Cerebellar nuclear complex (tissue), 1 donor: ENCODE measurements at regions not wholly inside any gene's neighbourhood (a gene's known extent, or its start where the extent isn't known, plus 50 kb on each side); places are given as distances from the start of the nearest gene placed in this dataset.
"Not testable (repeated sequence)": the region's sequence is repeated elsewhere in the genome, so short reads cannot be mapped to it uniquely, and the experiment has no call there.

Experiments used
- DNase-seq, 2 experiments: peaks; one replicate each; lab custom pipeline; 2025; lab: John Stamatoyannopoulos, UW

DNA sequence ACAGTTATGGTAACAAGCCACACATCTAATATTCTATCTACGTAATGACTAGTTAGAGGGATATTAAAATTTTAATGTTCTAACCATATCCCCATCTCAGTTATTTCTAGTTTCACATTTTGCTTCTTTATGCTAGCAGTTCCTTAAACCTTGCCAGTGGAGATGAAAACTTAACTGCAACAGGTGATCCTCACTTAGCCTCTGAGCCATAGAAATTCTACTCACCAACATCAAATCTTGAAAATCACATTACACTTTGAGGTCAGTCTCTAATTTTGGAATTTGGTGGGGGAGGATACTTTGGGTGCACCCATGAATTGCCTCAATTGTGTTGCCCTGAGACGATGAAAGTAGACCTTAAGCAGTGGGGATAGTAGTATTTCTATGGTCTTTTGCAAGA, 256.4 kb downstream of the GATA3 start:
- no peak for DNase-seq

DNA sequence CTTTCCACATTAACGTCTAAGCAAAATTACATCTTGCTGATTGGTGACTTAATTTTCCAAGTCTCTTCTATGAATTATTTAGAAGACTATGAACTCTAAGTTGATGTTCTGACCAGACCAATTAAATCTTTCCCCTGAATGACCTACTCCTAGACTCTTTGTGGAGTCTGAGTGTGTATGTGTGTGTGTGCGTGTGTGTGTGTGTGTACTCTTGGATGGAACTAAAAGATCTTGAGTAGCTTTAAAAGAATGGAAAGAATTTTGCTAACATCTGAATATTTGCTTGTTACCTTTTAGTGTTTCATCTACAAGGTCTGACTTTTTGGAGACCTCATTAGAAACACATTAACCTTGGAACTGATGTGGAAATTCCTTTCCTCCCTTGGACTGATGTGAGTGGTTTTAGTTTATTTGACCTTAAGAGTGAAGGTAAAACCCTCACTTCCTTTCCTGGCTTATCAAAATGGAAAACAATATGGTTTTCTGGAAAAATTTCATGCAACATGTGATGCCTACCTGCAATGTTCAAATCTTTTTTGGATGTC, 257.1 kb downstream of the GATA3 start:
- no peak for DNase-seq

DNA sequence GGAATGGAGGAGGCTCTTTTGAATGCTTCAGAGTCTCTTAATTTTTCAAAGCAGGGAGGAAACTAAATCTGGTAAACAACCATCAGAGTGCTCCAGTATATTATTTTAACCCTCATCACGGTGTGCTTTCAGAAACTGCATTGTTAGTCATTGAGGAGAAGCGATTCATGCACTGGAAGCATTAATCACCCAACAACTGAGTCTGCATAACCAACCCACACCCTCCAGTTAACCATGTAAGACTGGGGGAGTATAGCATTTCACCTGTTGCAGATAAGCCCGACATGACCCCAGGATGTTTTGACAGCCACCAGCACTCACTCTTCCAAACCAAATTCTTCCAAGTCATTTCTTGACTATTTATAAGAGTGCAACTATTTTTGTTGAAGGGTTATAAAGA, 257.6 kb downstream of the GATA3 start:
- no peak for DNase-seq

DNA sequence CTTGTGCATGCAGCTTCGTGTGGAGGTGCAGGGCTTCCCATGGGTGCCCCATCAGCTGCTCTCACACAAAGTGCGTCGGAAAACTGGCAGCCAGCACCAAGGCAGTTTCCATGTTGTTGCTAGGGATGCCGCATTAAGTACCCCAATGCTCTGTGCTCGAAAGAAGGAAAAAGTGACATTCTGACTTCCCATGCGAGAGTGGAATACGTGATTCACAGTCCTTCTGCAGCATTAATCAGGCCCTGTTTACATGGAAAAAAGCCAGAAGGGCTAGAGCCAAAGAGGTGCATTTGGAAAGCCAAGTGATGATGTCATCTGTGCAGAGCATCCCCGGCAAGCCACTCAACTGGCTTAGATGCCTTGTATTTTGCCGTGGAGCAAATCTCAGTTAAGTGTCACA, 258.3 kb downstream of the GATA3 start:
- DNase-seq: no peak

DNA sequence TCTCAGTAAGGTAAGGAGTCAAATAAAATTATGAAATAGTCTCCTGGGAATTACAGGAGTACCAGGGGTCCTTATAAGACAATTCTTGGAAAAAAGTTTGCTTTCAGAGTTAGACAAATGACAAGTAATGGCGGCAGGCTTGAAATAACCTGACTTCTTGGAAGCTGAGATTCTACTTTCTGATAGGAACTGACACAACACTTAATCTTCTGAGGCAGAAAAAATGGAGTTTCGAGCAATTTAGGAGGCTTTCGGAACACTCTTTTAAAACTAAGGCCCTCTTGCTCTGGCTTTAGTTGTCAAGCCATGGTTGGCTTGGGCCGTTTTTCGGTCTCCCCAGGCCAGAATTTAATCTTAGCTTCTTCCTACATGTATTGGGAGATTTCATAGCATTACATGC, 260.0 kb downstream of the GATA3 start:
- no peak for DNase-seq

DNA sequence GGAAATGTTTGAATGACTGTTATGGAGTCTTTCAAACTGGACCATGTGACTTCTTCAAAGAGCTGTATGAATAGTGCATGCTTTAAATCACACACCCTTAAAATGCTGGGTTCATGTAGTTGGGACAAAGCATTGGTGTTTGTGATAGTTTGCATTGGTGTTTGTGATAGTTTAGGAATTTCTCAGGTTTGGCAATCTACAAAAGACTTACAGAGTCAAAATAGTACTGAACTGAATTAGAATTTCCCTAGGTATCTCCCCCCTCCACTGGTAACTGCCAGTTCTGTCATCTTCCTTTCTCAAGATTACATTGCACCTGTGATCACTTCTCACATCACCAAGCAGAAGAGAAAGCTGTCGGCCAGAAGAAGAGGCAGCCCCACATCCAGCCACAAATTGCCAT, 261.1 kb downstream of the GATA3 start:
- DNase-seq: no peak

DNA sequence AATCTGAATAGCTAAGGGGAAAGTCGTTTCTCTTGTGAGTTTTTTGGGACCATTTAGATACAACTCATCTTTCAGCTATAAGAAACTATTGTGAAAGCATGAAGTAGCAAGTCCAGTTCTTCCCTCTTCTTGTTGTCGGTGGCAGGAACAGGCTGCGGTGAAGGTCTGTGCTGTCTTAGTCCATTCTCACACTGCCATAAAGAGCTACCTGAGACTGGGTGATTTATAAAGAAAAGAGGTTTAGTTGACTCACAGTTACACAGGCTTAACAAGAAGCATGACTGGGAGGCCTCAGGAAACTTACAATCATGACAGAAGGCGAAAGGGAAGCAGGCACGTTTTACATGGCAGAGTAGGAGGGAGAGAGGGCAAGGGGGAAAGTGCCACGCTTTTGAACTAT, 261.8 kb downstream of the GATA3 start:
- DNase-seq: no peak

DNA sequence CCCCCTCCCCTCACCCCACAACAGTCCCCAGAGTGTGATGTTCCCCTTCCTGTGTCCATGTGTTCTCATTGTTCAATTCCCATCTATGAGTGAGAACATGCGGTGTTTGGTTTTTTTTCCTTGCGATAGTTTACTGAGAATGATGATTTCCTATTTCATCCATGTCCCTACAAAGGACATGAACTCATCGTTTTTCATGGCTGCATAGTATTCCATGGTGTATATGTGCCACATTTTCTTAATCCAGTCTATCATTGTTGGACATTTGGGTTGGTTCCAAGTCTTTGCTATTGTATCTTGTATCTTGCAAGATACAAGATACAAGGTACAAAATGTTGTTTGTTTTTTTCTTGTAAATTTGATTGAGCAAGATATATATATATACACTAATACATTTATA, 263.9 kb downstream of the GATA3 start:
- not testable (repeated sequence) for DNase-seq

DNA sequence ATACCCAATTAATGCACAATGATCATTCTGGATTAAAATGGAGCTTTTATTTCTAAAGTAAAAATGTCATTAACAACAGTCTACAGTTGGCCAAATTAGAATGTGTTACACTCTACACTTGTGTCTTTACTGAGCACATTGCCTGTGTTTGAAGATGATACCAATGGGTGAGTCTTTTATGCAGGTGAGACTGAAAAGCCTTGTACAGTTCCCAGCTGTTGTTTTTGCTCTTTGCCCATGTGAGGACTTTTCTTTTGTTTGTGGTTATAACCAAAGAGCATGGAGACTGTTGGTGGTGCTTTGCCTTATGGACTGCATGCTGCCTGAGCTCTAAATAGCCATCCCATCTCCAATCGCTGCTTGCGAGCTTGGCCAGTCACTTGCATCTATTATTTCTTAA, 264.5 kb downstream of the GATA3 start:
- no peak for DNase-seq

DNA sequence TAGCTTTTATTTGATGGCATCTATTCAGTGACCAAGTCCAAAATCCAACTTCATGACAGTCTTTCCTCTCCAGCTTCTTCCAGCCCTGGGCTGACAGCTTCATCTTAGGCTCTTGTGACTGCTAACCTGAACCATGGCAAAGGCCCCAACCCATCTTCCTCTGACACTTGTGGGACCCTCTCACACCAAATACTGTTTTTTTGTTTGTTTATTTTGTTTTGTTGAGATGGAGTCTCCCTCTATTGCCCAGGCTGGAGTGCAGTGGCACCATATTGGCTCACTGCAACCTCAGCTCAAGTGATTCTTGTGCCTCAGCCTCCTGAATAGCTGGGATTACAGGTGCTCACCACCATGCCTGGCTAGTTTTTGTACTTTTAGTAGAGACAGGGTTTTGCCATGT, 265.2 kb downstream of the GATA3 start:
- no peak for DNase-seq

DNA sequence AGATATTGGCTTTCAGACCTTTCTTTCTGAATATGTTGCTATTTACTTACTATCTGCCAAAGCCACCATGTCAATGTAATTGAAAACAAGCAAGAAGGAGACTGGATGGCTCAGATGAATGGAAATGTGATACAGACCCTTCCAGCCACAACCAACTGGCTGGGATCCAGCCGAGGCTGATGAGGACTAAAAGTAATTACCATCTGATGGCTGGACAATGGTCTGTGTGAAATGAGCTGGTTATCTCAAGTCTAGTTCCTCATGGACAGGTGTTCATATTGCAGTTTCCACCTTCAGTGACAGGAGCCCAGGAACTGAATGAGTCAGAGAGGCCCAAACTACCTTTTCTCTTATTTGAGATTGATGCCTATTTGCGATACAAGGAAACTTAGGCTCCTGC, 267.5 kb downstream of the GATA3 start:
- no peak for DNase-seq

DNA sequence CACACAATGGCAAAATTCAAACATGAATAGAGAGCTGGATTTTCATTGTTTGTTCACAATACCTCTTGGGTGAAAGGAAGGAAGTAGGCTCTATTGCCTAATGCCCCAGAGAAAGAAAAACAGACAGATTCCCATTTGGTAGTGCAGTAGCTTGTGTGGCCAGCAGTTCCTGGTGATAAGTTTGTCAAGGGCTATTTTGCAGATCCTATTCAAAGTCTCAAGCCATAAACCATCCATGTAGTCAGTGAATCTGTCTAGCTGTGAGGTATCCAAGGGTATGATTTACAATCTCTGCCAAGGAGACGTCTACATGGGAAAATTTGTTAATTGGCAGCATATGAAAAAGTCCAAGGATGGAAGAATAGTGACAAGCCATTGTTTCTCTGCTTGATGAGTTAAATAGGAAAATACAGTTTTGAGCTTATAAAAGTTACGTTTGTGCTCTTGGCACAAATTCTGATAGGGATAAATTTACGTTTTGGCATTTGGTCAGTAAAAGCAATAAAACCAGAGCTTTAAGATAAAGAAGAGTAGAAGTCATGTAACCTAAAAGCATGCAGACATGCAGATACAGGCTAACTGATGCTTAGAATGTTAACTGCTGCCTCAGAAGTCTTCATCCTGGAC, 269.1 kb downstream of the GATA3 start:
- DNase-seq: no peak

DNA sequence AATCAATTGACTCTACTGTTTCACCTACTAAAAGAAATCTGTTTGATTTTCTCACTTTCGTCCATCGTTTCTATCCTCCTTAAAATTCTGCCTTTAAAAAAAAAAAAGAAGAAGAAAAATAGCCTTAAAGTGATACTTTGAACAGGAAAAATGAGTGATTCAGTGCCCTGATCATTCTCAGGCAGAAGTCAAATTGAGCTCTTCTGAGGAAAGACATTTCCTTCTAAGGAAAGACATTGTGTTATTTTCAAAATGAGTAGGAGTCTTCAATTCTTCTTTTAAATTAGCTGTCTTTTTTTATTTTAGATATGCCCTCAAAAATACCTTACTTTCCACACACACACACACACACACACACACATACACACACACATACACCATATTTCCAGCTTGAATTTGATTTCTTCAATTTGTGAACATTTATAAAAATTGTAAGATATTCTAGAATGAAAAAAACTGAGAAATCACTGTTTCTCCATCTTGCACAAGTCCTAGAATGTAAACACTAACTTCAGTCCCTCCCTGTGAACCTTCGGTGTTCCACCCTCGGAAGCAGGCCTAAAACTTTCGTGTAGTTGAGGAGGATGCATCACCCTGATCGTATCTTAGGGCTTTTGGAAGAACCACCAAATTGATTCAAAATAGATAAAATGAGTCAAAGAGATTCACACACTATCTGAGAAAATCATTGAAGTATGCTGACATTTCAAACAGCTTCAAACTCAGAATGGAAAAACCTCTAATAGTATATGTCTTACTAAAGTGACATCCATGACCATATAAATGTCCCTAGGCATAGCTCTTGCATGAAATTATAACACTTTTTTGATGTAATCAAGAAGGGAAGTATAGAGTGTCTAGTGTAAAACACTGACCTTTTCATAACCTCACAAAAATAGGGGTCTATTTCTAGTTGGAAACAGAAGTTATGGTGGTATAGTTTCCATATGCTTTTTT, 270.8 kb downstream of the GATA3 start:
- DNase-seq: no peak

DNA sequence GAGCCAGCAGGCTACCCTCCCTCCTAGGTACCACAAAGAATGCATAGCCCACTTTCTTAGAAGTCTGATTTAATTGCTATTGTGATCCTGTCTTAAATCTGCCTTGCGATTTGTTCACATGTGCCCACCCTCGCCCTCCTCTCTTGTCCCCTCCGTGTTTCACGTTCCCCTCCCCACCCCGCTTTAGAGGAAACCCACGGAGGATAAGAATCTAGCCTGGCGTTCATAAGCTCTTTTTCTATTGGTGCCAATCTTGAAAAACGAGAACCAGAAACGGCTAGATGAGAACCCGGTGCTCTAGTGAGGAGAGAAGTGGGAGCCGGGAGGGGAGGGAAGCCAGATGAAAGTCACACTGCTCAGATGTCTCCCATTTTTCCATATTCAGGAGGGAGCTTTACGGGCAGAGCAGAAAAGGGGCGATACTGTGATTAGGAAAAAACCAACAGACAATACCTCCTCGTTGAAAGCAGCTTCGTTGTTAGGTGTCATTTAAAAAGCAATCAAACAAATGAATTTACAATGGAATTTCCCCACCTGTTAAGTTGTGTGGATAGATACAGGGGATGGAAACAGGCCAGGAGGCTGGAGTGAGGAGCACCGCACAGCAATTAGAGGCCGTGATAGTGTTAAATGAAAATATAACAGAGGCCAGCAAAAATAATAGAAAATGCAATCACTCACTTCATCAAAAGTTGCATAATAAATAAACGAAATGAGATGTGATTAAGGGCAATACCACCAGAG, 272.1 kb downstream of the GATA3 start:
- no peak for DNase-seq

DNA sequence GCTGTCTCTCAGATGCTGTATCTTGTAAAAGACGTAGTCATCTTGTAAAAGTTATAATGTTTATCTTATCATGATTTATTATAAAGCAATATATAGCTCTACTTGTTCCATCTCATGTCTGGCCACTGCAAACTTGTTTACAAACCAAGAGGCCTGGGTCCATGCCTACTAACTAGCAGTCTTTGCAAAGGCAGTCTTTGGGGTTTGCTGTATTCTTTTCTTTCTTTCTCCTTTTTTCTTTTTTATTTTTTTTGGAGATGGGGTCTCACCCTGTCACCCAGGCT, 272.6 kb downstream of the GATA3 start:
- DNase-seq: no peak

DNA sequence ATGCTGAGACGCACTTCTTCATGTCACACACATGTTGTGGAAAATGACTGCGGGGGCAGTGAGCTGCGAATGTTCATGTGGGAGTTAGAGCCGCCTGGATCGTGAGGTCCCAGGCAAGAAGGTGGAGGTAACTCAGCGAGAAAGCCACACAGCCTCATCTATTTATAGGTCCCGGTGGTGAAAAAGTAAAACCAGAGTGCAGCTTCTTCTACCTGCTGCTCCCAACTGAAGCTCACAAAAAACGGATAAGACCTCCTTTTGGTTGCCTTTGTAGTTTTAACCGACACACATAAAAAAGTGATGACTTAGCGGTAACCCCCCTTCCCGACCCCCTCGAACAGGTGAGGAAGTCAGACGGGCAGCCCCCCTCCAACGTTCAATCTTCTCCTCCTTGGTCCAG, 276.9 kb downstream of the GATA3 start:
- DNase-seq: no peak

DNA sequence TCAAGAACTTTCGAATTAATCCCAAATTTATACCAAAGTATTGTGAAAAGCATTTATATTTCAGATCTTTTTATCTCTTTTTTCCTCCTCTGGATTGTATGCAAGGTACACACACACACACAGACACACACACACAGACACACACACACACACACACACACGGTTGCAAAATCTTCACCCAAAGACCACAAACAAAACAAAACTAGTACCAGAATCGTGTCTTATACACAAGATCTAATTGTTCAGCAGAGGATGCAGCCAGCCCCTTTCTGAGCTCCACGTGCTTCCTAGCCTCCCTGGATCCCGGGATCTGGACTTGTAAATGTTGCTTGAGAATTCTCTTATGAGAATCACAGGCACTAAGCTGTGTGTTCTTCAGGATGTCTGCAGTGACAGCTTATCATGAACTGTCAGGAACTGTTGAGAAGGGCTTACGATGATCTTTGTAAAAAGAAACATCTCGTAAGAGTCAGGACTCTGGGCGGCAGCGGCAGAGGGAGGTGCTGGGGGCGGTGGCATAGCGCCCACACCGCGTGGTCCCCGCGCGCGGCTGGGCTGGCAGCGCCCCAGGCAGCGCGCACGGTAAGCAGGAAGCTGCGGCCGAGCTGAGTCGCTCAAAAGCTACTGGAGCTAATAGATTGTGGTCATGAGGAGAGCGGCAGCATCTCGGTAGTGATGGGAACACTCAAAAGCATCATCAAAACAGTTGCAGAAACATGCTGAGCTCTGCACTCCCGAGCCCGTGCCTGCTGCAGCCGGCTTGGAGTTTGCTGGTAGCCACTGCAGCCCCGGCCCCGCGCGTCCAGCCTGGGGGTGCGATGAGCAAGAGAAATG, 277.6 kb downstream of the GATA3 start:
- DNase-seq: no peak

DNA sequence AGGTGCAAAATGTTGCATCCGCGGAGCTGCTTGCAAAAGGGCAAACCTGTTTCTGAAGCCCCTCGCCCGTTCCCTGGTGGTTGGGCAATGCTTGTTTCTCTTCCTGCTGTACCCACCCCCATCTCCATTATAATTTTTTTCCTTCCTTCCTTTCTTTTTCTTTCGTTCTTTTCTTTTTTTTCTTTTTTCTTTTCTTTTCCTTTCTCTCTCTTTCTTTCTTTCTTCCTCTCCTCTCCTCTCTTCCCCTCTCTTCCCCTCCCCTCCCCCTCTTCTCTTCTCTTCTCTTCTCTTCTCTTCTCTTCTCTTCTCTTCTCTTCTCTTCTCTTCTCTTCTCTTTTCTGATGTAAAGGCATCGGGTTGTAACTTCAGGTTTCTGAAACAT, 278.2 kb downstream of the GATA3 start:
- DNase-seq: no peak

DNA sequence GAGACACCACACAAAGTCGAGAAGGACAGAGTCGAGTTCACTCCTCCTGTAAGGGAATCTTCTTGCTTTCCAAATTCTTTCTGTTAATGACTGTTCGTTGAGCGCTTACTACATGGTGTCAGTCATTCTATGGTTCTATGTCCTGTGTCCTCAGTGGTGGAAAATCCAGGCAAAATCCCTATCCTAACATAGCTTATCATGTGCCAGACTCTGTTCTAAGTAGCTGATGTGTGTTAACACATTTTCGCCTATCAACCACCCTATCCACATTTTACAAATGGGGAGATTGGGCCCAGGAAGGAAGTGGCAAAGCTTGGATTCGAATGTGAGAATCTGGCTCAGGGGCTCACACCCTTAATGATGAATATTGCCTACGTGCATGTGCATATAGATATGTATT, 280.1 kb downstream of the GATA3 start:
- DNase-seq: no peak

DNA sequence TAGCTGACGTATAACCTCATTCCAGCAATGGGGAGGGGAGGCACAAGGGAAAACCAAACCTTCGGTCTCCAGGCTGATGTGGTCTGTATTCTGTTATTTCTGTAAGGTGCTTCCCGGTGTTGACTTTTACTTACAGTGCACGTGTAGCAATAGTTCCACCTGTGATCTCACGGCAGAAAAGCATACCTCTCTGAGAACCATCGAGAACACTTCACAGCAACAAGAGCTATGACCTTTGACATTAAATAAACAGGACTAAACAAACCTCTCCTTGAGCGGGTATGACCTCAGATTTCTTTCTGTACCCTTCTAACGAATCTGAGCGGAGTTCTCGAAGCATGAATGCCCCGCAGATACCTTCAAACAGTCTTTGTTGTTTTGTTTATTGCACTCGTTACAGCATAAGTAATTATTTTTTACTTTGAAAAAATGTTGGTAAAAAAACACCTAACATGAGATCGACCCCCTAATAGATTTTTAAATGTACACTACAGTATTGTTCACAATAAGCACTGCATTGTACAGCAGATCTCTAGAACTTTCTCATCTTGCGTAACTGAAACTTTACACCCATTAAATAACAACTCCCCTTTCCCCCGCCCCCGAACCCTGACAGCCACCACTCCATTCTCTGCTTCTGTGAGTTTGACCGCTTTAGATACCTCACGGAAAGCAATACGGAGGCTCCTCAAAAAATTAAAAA, 282.3 kb downstream of the GATA3 start:
- no peak for DNase-seq

DNA sequence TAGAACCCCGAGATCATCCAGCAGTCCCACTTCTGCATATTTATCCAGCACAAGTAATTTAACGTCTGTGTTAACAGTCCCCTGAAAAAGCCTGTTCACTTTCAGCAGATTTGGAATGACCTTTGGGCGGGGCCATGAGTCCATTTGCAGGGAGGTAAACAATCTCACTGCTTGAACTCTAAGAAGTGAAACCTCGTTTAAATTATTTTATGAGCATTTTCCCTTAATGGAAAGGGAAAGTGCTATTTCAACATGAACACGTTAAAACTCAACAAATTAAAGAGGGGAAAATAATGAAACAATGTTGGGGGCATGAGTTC, 282.8 kb downstream of the GATA3 start:
- DNase-seq: no peak
